ENCODE measurements at regions not wholly inside any gene's neighbourhood (a gene's known extent, or its start where the extent isn't known, plus 50 kb on each side); places are given as distances from the start of the nearest gene placed in this dataset.

DNA sequence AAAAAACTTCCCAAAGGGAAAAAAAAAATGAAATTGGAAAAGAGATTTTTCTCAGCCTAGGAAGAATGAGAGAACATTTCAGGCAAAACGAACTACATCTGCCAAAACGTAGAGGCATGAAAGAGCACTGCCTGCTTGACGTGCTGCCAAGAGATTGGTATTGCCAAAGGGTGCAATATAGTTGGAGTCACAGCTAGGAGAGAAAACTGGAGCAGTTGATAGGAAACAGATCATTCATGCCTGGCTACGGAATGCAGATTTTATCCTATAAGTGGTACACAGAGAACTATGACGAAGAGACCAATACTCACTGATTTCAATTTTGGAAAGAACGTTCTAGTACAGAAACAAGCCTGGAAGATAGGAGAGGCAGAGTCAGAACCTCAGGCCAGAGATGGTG is 68.4 kb upstream of the IQCM start:
- TF ChIP-seq, protein P1, sequence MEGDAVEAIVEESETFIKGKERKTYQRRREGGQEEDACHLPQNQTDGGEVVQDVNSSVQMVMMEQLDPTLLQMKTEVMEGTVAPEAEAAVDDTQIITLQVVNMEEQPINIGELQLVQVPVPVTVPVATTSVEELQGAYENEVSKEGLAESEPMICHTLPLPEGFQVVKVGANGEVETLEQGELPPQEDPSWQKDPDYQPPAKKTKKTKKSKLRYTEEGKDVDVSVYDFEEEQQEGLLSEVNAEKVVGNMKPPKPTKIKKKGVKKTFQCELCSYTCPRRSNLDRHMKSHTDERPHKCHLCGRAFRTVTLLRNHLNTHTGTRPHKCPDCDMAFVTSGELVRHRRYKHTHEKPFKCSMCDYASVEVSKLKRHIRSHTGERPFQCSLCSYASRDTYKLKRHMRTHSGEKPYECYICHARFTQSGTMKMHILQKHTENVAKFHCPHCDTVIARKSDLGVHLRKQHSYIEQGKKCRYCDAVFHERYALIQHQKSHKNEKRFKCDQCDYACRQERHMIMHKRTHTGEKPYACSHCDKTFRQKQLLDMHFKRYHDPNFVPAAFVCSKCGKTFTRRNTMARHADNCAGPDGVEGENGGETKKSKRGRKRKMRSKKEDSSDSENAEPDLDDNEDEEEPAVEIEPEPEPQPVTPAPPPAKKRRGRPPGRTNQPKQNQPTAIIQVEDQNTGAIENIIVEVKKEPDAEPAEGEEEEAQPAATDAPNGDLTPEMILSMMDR (conservative IDR thresholded peaks at IDR 0.05; ENCODE audit: low read depth in 2 of 2) = no peak
- TF ChIP-seq POLR2AphosphoS5 (IDR thresholded peaks at IDR 0.05; ENCODE audit: low read depth) (no peak), EZH2 (IDR thresholded peaks at IDR 0.05; ENCODE audit: low read depth, unreplicated experiment) (no peak), CREB1 (CRISPR knock-in tag; IDR thresholded peaks at IDR 0.05; ENCODE audit: low read depth) (no peak), ZNF331 (CRISPR knock-in tag; IDR thresholded peaks at IDR 0.05; ENCODE audit: low read depth) (no peak)
- TF ChIP-seq, protein P2, sequence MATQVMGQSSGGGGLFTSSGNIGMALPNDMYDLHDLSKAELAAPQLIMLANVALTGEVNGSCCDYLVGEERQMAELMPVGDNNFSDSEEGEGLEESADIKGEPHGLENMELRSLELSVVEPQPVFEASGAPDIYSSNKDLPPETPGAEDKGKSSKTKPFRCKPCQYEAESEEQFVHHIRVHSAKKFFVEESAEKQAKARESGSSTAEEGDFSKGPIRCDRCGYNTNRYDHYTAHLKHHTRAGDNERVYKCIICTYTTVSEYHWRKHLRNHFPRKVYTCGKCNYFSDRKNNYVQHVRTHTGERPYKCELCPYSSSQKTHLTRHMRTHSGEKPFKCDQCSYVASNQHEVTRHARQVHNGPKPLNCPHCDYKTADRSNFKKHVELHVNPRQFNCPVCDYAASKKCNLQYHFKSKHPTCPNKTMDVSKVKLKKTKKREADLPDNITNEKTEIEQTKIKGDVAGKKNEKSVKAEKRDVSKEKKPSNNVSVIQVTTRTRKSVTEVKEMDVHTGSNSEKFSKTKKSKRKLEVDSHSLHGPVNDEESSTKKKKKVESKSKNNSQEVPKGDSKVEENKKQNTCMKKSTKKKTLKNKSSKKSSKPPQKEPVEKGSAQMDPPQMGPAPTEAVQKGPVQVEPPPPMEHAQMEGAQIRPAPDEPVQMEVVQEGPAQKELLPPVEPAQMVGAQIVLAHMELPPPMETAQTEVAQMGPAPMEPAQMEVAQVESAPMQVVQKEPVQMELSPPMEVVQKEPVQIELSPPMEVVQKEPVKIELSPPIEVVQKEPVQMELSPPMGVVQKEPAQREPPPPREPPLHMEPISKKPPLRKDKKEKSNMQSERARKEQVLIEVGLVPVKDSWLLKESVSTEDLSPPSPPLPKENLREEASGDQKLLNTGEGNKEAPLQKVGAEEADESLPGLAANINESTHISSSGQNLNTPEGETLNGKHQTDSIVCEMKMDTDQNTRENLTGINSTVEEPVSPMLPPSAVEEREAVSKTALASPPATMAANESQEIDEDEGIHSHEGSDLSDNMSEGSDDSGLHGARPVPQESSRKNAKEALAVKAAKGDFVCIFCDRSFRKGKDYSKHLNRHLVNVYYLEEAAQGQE (IDR thresholded peaks at IDR 0.05; ENCODE audit: unreplicated experiment) = no peak
